MCF 10A (cell line): ENCODE measurements at regions not wholly inside any gene's neighbourhood (a gene's known extent, or its start where the extent isn't known, plus 50 kb on each side); places are given as distances from the start of the nearest gene placed in this dataset.

Experiments
- BruUV-seq: library from RNA; stranded (reverse); fragments of 400-500 nt; replicated peaks from 2 replicates; lab custom pipeline; 2021; lab: Mats Ljungman, UMichigan
- CTCF ChIA-PET: fragments of 300-600 bp; sonication (Branson Sonifier 250); formaldehyde crosslinking; extraction: SDS; loops from one replicate; lab custom pipeline; 2021; ENCODE audit warnings: antibody characterized with exemption, inconsistent platforms; lab: Yijun Ruan, JAX
- POLR2A ChIA-PET: fragments of 300-600, 350-650 bp; sonication (Branson Sonifier 250); formaldehyde crosslinking; extraction: SDS; loops from one replicate; lab custom pipeline; 2020; ENCODE audit warnings: antibody characterized with exemption, inconsistent platforms; lab: Yijun Ruan, JAX
- DNase-seq: peaks from one replicate; pipeline ENCODE4 v3.0.0-alpha.2; 2018; ENCODE audit not compliant: unreplicated experiment
- H3K27ac Mint-ChIP-seq: one replicate; pipeline ENCODE4 v1.8.0; 2022; ENCODE audit warnings: mild to moderate bottlenecking, low read depth, mixed read lengths; ENCODE audit not compliant: unreplicated experiment
- H3K27me3 Mint-ChIP-seq: one replicate; pipeline ENCODE4 v1.8.0; 2022; ENCODE audit warnings: mixed read lengths; ENCODE audit not compliant: insufficient read depth, unreplicated experiment
- H3K36me3 Mint-ChIP-seq: one replicate; pipeline ENCODE4 v1.8.0; 2022; ENCODE audit warnings: mild to moderate bottlenecking, moderate library complexity, mixed read lengths; ENCODE audit not compliant: insufficient read depth, unreplicated experiment
- H3K4me1 Mint-ChIP-seq: one replicate; pipeline ENCODE4 v1.8.0; 2022; ENCODE audit warnings: mixed read lengths; ENCODE audit not compliant: insufficient read depth, unreplicated experiment
- H3K4me3 Mint-ChIP-seq: one replicate; pipeline ENCODE4 v1.8.0; 2022; ENCODE audit warnings: mild to moderate bottlenecking, moderate library complexity, mixed read lengths; ENCODE audit not compliant: unreplicated experiment
- H3K9me3 Mint-ChIP-seq: one replicate; pipeline ENCODE4 v1.8.0; 2022; ENCODE audit warnings: mixed read lengths; ENCODE audit not compliant: unreplicated experiment
- CTCF ChIP-seq: fragments of 200-600 bp; IDR thresholded peaks from one replicate; pipeline ENCODE4 v1.8.0; 2022; ENCODE audit warnings: antibody characterized with exemption, mild to moderate bottlenecking; ENCODE audit not compliant: unreplicated experiment
- intact Hi-C: fragments of 100-400 bp; cut with micrococcal nuclease; formaldehyde crosslinking; loops from 2 replicates; pipeline ENCODE4 v1.14.1; 2022

GRCh38 chr10:128908099-128908498, 558.9 kb upstream of the MGMT start:
- no peaks in the 10 kb centered on the region for H3K27me3 Mint-ChIP-seq
- CTCF ChIA-PET = interaction anchor here (0.7 to 1.0 kb wide), 2 partner anchors 17 to 473 kb away, joined by 3 to 5 read pairs; no protein-coding TSS in a partner anchor
- H3K27ac Mint-ChIP-seq = no peak overlapping the region
- peak; percentile 33 for DNase-seq
- no peaks in the 10 kb centered on the region for H3K36me3 Mint-ChIP-seq
- no peak for TF ChIP-seq CTCF
- BruUV-seq = no TSS peak
- H3K4me3 Mint-ChIP-seq = no peak overlapping the region
- intact Hi-C loops = no loop called here
- POLR2A ChIA-PET = interaction anchor here (0.7 kb wide), 1 partner anchor 31 kb away, joined by 3 read pairs; no protein-coding TSS in a partner anchor
- H3K4me1 Mint-ChIP-seq = peaks cover 7% of the 10 kb centered on the region
- no peaks in the 10 kb centered on the region for H3K9me3 Mint-ChIP-seq

GRCh38 chr10:128908499-128908898, 558.5 kb upstream of the MGMT start:
- H3K27me3 Mint-ChIP-seq = no peaks in the 10 kb centered on the region
- CTCF ChIA-PET = interaction anchor here (0.8 to 1.0 kb wide), 2 partner anchors 17 to 49 kb away, joined by 3 read pairs; no protein-coding TSS in a partner anchor
- POLR2A ChIA-PET = interaction anchor here (0.7 kb wide), 1 partner anchor 30 kb away, joined by 3 read pairs; no protein-coding TSS in a partner anchor
- no peak overlapping the region for H3K4me3 Mint-ChIP-seq
- no peak overlapping the region for H3K27ac Mint-ChIP-seq
- H3K4me1 Mint-ChIP-seq = peaks cover 7% of the 10 kb centered on the region
- intact Hi-C loops = no loop called here
- no peak for DNase-seq
- no peaks in the 10 kb centered on the region for H3K9me3 Mint-ChIP-seq
- no peaks in the 10 kb centered on the region for H3K36me3 Mint-ChIP-seq
- TF ChIP-seq CTCF = no peak
- BruUV-seq = no TSS peak

- H3K27ac Mint-ChIP-seq = no peak overlapping the region
- CTCF ChIA-PET = interaction anchor here (1.0 kb wide), 1 partner anchor 590 kb away, joined by 3 read pairs; no protein-coding TSS in a partner anchor
- no peak for TF ChIP-seq CTCF
- no peaks in the 10 kb centered on the region for H3K36me3 Mint-ChIP-seq
- no peaks in the 10 kb centered on the region for H3K9me3 Mint-ChIP-seq
- intact Hi-C loops = no loop called here
- H3K4me1 Mint-ChIP-seq = peaks cover 11% of the 10 kb centered on the region
- no peak for DNase-seq
- POLR2A ChIA-PET = no interaction called here
- no TSS peak for BruUV-seq
- no peaks in the 10 kb centered on the region for H3K27me3 Mint-ChIP-seq
- H3K4me3 Mint-ChIP-seq = no peak overlapping the region
Measured at GRCh38 chr10:128912568-128913311, 554.3 kb upstream of the MGMT start.

- Mint-ChIP-seq H3K4me1 (peaks cover 6% of the 10 kb centered on the region), H3K36me3 (no peaks in the 10 kb centered on the region)
Measured at GRCh38 chr10:128914681-128915080, 552.4 kb upstream of the MGMT start.

More at GRCh38 chr10:128914681-128915080, 552.4 kb upstream of the MGMT start:
- POLR2A ChIA-PET = interaction anchor here (0.6 to 0.7 kb wide), 2 partner anchors 35 to 596 kb away, joined by 3 to 4 read pairs; no protein-coding TSS in a partner anchor
- peak; percentile 74 for DNase-seq
- no TSS peak for BruUV-seq
- H3K4me3 Mint-ChIP-seq = no peak overlapping the region
- intact Hi-C loops = no loop called here
- H3K27me3 Mint-ChIP-seq = no peaks in the 10 kb centered on the region
- H3K27ac Mint-ChIP-seq = no peak overlapping the region
- CTCF ChIA-PET = no interaction called here
- H3K9me3 Mint-ChIP-seq = no peaks in the 10 kb centered on the region
- no peak for TF ChIP-seq CTCF
